ENCODE measurements at regions not wholly inside any gene's neighbourhood (a gene's known extent, or its start where the extent isn't known, plus 50 kb on each side); places are given as distances from the start of the nearest gene placed in this dataset.
A peak's percentile ranks its signal among the peaks of the same experiment; 100 is the strongest.
"Not testable (repeated sequence)": the region's sequence is repeated elsewhere in the genome, so short reads cannot be mapped to it uniquely, and the experiment has no call there.

DNA sequence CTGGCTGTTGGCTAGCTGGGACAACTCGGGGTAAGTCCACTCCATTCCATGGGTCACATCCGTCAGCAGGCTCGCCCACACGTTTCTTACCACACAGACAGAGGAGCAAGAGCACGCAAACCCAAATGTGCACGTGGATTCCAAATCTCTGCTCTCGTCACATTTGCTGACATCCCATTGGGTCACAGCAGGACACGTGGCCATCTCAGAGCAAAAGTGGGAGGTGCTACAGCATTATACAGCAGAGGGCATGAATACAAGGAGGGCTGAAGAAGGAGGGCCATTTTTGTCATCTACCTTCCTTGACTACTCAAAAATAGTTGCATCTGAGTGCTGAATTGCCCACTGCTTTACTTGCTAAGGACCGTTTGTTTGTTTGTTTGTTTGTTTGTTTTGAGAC, 84.7 kb downstream of the RBBP6 start:
- no peak for ATAC-seq

DNA sequence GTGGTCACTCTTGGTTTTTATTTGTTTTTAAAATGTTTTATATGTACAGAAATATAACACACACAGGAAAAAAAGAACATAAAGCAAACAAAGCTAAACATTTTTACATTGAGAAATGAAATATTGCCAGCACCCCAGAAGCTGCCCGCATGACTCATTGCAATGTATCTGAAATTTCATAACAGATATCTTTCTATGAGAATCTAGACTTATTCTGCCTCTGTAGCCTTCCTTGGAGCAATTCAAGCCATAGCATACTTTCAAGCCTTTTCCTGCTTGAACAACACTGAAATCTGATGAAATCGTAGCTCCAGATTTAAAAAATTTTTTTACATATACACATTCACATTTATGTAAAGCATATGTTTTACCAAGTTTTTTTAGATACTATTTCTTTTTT, 86.9 kb downstream of the RBBP6 start:
- ATAC-seq = no peak

DNA sequence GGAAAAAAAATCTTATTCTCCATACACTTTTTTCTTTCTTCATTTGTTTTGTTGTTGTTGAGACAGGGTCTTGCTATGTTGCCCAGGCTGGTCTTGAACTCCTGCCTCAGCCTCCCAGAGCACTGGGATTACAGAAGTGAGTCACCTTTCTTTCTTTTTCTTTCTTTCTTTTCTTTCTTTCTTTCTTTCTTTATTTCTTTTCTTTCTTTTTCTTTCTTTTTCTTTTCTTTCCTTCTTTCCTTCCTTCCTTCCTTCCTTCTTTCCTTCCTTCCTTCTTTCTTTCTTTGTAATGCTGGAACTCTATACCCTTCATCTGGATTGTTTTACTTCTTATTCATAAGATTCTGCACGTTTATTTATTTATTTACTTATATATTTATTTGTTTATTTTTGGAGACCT, 94.5 kb upstream of the TNRC6A start:
- no peak for ATAC-seq

DNA sequence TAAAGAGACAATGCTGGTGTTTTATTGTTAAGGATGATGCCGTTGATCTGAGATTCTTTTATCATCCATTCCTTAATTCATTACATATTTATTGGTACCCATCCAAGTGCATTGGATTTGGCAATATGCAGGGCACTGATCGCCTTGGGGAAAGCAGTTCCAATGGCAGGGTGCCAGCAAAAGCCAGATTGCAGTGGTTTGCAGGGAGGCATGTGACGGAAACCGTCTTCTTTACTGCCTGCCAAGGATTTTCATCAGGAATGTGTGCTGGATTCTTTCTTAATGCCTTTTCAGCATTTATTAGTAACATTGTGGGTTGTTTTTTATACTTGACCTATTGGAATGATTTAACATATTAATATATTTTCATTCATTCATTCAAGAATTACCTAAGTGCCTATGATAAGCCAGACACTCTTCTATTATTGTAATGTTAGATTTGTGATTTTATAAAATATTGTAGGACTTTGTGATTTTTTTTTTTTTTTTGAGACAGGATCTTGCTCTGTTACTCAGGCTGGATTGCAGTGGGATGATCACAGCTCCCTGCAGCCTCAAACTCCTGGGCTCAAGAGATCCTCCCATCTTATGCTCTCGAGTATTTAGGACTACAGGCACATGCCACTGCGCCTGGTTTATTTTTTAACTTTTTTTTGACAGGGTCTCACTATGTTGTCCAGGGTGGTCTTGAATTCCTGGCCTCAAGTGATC, 93.4 kb upstream of the TNRC6A start:
- no peak for ATAC-seq

DNA sequence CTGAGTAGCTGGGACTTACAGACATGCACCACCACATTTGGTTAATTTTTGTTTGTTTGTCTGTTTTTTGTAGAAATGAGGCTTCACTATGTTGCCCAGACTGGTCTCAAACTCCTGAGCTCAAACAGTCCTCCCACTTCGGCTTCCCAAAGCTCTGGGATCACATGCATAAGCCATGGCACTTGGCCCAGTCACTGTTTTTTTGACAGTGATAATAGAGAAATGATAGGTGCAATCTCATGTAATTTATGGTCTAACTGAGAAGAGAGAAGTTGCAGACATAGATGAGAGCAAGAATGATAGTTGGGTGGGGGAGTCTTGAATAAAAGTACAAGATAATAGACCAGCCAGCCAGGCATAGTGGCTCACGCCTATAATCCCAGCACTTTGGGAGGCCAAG, 89.7 kb upstream of the TNRC6A start:
- ATAC-seq = no peak

DNA sequence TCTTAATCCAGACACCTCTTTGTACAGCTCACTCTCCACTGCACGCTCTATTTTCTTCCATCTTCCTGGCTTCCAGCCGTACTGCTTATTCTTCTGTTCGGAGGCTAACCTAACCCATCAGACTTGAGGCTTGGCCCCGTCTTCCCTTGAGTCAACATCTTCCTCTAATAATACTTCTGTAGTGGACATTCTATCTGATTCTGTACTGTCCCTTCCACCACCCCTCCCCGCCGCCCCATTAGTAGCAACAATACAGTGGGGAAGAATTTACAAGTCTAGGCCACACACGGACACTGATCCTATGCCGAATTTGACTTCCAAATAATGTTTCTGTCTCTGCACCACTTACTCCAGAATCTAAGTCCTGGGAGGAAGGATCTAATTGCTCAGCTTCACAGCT, 86.0 kb upstream of the TNRC6A start:
- no peak for ATAC-seq

DNA sequence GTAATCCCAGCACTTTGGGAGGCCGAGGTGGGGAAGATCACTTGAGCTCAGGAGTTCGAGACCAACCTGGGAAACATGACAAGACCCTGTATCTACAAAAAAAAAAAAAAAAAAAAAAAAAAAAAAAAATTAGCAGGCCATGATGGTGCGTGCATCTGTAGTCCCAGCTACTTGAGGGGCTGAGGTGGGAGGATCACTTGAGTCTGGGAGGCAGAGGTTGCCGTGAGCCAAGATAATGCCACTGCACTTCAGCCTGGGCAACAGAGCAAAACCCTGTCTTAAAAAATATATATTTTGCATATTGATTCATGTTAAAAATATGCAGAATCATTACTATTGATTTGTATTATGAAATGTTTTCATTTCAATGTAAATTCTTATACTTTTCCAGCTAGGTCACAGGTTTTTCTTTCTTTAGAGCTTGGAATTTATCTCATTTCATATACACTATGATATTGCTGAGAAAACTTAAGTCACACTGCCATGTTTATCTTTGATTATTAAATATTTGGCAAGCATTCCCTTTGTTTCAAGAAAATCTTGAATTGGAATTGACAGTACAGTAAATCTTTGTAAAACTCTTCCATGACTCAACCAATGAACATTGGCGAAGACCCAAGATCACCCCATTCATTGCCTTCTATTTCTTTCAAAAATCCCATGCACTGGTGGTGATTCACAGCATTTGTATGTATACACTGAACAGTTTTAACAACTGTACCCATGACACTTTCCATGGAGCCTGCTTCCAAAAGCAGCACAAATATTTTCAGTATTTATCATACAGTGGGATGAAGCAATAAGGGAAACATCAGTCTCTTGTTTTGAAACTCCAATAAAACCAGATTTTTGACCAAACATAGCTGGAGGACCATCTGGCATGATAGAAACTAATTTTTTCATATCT, 83.5 kb upstream of the TNRC6A start:
- ATAC-seq = peak; percentile 100

DNA sequence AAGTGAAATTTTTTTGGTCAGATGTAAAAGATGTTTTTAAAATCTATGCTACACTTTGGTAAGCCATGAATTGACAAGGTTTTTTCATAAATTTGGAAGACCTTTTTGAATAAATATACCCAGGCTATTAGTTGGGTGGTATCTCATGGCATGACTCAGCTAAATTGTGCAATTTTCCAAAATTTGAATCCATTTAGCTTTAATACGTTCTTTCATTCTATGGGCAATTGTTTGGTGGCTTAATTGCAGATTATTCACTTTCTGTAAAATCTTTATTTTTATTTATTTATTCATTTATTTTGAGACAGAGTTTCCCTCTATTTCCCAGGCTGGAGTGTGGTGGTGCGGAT, 82.8 kb upstream of the TNRC6A start:
- no peak for ATAC-seq

DNA sequence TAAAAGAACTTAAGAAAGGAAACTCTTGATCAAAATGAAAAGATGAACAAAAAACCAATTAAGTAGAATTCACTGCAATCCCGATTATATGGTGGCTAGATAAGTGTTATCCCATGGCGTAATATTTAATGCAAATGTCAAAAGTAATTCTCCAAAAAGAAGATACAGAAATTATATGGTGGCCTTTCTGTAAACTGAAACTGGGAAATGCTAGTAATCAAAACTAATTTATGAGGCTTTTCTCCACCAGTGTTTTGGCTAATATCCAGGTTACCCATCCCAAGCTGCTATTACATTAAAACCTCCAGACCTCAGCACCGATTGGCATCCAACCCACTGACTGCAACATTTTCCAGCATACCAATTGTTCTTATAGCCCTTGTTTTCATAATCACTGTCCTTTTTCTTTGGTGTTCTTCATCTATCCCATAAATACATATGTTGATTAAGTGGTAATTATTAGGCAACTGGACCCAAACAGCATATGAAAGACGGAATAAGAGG, 77.2 kb upstream of the TNRC6A start:
- no peak for ATAC-seq

DNA sequence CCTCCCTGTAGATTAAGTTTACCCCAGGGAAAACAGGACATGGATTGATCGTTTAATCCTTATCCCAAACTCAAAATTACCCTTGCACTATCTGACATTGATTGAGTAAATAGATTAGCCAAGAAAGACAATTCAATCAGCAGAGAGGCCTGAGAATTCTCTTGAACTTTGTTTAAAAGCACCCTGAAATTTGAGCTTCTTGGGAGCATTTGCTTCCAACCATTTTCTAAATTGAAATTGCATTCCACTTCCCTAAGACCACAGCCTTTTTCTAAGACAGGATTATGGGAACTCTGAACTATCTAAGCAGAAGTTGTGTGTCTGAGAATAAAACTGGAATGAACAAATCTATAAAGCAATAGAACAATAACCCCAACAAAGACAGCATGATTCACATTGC, 76.6 kb upstream of the TNRC6A start:
- ATAC-seq = no peak

DNA sequence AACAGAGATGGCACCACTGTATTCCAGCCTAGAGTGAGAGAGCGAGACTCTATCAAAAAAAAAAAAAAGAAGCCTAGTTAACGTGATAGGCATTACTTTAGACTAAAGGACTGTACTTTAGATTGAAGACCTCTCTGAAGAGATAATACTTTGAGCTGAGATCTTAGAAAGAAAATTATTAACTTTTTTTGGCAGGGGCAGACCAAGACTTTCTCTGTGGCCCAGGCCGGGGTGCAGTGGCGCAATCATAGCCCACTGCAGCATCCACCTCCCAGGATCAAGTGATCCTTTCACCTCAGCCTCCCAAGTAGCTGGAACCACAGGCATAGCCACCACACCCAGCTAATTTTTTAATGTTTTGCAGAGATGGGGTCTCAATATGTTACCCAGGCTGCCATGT, 75.7 kb upstream of the TNRC6A start:
- no peak for ATAC-seq

DNA sequence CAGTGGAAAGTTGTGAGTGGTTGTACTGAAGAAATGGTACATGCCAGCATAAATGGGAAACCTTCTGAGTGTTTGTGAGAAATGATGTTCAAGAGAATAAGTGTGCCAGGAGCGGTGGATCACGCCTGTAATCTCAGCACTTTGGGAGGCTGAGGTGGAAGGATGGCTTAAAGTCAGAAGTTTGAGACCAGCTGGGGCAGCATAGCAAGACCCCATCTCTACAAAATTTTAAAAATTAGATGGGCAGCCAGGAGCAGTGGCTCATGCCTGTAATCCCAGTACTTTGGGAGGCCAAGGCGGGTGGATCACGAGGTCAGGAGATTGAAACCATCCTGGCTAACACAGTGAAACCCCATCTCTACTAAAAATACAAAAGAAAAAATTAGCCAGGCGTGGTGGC, 63.5 kb upstream of the TNRC6A start:
- not testable (repeated sequence) for ATAC-seq

DNA sequence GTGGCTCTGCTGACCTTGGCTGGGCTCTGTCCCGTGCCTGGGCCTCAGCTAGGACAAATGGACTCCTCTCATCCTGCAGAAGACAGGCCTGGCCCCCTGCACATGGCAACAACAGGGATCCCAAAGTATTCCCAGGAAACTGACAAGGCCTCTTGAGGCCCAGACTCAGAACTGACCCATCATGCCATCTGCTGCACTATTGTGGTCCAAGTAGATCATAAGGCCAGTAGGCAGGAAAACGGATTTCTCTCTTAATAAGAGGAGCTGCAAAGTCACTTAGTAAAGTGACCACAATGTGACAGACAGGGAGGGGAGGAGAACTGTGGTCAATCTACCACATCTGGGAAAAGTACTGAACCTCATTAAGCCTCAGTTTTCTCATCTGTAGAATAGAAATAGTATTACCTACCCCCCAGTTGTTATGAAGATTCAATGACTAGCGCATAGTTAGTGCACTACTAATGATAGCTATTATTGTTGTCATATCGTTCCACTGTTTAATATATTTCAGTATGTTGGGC, 62.1 kb upstream of the TNRC6A start:
- ATAC-seq = no peak

DNA sequence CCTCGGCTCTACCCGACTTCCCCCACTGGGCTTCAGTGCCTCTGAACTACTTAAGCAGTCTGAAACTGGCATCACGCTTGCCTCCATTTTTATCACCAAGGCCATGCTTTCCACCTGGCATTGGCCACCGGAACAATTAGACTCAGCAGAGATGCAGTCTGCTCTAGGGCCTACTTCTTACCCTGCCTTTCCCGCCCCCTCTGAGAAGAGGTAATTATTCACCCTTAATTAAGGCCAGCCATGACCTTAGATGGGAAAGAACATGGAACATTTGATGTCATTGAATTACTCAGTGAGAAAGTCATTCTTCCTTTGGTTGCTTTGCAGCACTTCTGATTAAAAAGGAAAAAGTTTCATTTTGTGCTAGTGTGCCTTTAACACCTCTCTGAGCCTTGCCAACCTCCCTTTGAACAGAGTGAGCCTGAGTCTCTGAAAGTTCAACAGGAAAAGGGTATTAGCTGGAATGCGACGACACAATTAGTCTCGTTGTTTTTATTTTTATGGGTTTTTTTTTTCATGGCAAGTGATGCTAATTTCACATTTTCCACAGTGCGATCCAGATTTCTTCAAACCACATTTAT, 60.9 kb upstream of the TNRC6A start:
- peak; percentile 40 for ATAC-seq

DNA sequence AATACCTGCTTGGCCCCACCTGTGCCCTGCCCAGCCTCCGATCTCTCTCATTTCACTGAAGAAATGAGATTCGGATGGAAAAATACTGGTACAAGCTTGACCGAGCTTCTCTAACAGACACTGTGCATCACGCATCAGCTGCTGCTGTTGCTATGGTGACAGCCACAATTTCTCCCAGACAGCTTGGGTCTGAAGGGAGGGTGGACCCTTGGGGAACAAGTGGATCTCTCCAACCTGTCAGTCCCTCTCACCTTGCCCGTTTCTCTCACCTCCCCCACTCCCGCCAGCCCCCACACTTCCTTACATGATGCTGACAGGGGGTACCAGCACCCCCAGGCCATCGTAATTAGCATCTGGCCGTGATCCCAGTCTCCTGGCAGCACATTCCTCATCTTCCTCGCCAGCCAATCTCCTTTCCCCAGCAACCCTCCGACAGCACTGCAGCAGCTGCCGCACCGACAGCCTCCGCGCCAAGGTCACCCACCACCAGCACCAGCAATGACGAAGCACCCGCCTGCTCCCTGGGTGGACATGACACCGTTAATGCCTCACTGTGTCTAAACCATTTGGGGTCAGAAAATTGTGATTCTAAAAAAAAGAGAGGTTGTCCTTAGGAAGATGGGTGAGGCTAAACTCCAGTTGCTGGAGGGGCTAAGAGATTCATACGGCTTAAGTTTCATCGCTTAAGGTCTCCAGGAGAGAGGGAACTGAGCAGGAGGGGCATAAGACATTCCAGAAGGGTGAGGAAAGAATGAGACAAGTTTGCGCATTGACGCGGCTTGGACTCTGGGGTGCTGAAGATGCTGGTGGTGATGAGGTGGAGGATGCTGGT, 58.6 kb upstream of the TNRC6A start:
- no peak for ATAC-seq

DNA sequence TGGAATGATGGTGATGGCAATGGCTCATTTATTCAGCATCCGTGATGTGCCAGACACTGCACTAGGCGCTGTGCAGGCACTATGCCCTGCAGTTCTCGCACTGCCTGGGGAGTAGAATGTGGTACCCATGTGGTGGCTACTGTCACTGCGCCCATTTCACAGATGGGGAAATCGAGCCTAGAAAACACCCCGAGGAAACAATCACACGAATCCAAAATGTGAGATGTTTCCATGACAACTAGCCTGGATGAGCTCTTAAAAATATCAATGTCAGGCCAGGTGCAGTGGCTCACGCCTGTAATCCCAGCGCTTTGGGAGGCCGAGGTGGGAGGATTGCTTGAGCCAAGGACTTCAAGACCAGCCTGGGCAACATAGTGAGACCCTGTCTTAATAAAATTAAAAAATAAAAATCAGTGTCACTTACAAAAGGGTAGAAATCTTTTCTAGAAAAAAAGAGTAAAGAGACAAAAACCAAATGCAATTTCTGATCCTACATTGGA, 57.9 kb upstream of the TNRC6A start:
- ATAC-seq = no peak

DNA sequence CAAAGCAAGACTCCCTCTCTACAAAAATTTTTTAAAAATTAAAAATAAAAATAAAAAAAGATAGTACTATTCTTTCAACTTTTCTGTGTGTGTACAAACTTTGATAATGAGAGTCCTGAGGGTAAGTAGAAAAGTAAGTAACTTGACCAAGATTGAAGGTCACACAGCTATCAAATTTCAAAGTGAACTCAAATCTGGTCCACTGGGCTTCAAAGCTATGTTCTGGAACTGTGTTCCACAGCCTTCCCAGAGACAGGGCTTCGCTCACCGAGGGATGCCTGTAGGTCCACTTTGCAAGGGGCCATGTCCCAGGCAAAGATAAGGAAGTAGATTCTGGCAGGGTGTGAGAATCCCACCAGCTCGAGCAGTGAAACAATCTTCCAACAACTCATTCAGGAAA, 56.3 kb upstream of the TNRC6A start:
- ATAC-seq = no peak

DNA sequence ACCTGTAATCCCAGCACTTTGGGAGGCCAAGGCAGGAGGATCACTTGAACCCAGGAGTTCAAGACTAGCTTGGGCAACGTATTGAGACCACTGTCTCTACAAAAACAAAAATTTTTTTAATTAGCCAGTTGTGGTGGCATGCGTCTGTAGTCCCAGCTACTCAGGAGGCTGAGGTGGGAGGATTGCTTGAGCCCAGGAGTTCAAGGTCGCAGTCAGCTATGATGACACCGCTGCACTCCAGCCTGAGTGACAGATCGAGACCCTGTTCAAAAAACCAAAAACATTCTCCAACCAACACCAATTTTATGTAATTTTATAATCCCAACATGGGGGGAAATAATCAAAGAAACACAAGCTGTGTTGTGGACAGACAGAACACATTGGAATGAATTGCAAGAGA, 54.6 kb upstream of the TNRC6A start:
- no peak for ATAC-seq

DNA sequence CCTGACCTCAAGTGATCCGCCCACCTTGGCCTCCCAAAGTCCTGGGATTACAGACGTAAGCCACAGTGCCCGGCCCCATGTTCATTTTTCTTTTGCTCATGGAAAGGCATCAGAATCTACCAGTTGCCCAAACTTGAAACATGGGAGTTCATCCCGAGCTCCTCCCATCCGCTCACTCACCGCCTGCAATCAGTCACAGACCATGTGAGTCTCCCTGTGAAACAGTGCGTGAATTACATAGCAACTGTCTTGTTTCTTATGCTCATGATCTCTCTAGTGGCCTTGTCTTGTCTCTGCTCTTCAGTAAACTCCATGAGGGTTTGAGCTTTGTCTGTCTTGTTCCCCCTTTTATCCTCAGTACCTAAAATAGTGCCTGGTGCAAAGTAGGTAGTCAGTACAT, 52.1 kb upstream of the TNRC6A start:
- no peak for ATAC-seq

All from esophagus mucosa (tissue), 1 donor.